GM19324 (cell line): ENCODE measurements at regions not wholly inside any gene's neighbourhood (a gene's known extent, or its start where the extent isn't known, plus 50 kb on each side); places are given as distances from the start of the nearest gene placed in this dataset.

Experiments
- ATAC-seq: cut with Tn5 transposase; IDR thresholded peaks from one replicate; pipeline ENCODE4 v1.9.1; 2021; ENCODE audit warnings: mild to moderate bottlenecking, moderate library complexity; ENCODE audit not compliant: unreplicated experiment, low FRiP score

DNA sequence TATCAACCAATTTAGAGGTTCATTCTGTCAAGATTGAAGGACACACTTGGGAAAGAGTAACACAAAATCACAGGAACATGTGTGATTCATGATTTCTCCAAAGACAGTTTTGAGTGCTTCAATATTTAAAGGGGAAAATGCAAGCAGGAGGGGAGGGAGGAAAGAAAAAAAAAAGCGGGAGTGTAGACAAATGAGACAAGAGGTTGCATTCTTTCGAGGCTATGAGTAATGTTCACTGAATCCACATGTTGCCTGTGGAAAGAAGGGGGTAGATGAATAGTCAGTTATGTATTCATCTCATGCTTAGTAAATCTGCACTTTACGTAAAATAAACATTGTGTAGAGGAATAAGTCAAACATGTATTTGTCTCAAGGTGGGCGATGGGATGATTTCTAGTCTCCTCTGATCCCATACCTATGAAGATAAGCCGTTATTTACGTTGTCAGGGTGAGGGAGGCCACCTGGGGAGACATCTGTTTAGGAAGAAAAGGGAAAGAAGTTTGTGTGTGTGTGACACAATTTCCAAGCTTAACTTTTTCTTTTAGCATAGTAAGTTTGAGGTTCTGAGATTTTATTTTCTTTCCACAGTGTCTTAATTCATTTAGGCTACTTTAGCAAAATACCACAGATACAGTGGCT, 211.0 kb upstream of the ZC3H15 start:
- ATAC-seq, result no peak

GRCh38 chr2:186276909-186277308, 209.2 kb upstream of the ZC3H15 start:
- no peak for ATAC-seq

GRCh38 chr2:186281726-186282125, 204.3 kb upstream of the ZC3H15 start:
- no peak for ATAC-seq

DNA sequence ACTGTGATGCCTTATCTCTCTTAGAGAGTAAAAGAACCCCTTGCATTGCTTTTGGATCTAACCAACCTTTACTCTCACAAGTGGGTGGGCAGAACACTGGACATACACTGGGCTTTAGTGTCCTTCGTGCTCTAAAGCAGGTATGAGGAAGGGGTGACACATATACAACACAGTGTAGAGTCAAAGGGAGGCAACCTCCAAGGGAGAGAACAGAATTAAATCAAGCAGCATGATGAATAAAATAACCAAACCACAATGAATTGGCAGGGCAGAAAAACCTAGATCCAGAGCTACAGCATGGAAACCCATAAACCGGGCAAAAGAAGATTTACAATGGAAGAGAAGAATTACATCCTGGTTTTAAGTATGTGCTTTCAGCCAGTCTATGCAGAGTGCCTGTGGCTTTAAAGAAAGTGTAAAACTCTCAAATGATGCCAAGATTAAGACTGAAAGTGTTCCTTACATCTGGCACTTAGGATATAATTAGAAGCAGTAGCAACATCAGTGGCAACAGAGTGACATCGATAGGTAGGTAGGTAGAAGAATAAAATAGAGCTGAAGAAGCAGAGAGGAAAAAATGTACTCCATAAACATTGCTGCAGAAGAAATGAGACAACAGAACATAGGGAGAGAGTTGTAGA, 191.7 kb upstream of the ZC3H15 start:
- no peak for ATAC-seq

DNA sequence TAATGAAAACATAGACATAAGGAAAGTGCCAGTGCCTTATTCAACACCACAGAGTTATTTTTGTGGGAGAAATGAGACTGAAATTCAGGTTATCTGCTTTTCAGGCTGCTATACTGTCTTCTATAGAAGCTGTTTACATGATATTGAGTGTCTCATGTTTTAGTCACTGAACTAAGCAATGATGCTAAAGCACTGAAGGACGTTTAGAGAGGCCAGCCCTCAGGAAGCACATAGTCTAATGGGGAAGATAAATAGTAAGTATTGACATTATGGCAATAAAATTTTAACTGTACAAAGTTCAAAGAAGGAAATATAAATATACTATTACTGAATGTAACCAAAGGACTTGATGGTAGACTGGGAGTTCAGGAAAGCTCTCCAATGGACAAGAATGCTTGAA, 186.4 kb upstream of the ZC3H15 start:
- no peak for ATAC-seq

- no peak for ATAC-seq
Observed at GRCh38 chr2:186302263-186302662, 183.8 kb upstream of the ZC3H15 start.

- no peak for ATAC-seq
Observed at GRCh38 chr2:186303091-186303490, 183.0 kb upstream of the ZC3H15 start.

DNA sequence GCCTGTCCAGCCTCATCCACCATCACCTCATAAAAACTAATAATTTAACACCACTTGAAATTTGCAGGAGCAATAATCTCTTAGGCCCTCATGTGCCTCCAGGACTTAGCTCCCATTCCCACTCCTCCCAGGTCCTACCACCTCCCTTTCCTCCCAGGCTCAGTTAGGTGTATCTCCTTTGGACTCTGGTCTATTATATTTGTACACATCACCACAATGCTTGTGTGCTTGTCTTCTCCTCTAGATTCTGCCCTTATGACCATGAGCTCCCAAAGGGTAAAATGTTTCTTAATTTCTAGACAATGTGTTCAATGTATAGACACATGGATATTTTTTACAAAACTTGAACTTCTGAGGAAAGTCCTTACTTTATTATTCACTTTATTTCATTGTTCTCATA, 182.0 kb upstream of the ZC3H15 start:
- no peak for ATAC-seq

- ATAC-seq, result no peak
Observed at GRCh38 chr2:186306754-186307153, 179.3 kb upstream of the ZC3H15 start.

GRCh38 chr2:186307871-186308270, 178.2 kb upstream of the ZC3H15 start:
- ATAC-seq, result peak; percentile 74

GRCh38 chr2:186308347-186308746, 177.7 kb upstream of the ZC3H15 start:
- ATAC-seq, result peak; percentile 23

DNA sequence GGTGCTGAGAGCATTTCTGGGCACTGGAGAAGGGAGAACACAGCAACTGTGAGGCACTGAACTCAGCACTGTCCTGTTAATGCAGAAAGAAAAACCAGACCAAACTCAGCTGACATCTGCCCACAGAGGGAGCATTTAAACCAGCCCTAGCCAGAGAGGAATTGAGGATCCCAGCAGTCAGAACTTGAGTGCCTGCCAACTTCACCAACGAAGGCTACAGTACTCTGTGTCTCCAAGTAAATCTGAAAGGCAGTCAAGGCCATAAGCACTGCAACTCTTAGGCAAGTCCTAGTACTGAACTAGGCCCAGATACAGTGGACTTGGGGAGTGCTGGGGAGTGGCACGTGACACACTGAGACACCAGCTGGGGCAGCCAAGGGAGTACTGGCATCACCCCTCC, 176.2 kb upstream of the ZC3H15 start:
- ATAC-seq, result no peak

- ATAC-seq, result no peak
Observed at GRCh38 chr2:186319105-186319504, 167.0 kb upstream of the ZC3H15 start.

GRCh38 chr2:186325827-186326535, 160.1 kb upstream of the ZC3H15 start:
- ATAC-seq, result no peak

DNA sequence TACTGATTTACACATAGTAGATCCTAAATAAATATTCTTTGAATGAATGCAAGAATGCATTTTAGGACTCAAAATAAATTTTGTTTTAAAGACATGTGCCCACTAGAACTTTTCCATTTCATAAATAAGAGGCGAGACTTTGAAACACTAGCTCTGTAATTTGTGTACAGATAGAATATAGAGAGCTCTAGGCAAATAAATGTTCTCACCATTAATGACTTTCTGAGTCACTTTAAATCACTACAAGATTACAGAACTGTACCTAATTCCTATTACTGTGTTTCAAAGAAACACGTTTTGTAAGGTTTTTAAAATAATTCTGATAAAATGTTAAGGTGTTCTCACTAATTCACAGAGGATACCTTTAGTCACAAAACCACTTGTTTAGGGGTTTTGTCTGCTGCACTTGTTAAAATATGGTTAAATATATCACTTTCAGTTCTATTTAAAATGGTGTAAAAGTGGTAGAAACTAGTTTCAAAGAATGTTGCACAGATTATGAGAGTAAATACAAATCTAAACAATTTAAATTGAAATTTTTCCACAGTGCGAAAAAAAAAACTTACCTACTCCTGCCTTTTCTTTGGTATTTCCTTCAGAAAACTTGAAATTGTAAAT, 158.7 kb upstream of the ZC3H15 start:
- peak; percentile 77 for ATAC-seq

DNA sequence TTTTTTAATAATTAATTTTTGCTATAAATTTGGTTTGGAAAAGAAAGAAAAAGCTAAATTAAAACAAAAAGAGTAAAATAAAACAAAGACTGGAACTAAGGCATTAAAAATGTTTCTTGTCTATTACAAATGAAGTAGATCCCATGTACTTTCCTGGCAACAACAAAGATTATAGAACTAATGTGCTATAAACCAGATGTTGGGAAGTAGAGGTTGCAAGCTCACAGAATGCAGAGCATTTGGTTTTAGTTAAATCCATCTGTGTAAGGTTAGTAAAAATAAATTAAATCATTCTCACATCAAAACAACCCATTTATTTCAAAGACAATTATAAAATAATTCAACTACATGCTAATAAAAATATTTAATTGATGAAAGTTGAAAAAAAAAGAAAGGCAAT, 157.2 kb upstream of the ZC3H15 start:
- no peak for ATAC-seq

- no peak for ATAC-seq
Observed at GRCh38 chr2:186330050-186330449, 156.0 kb upstream of the ZC3H15 start.

- no peak for ATAC-seq
Observed at GRCh38 chr2:186339716-186340115, 146.3 kb upstream of the ZC3H15 start.

GRCh38 chr2:186342029-186342428, 144.0 kb upstream of the ZC3H15 start:
- ATAC-seq, result no peak

GRCh38 chr2:186345745-186346144, 140.3 kb upstream of the ZC3H15 start:
- no peak for ATAC-seq

GRCh38 chr2:186346216-186346615, 139.8 kb upstream of the ZC3H15 start:
- no peak for ATAC-seq
